ENCODE measurements at regions not wholly inside any gene's neighbourhood (a gene's known extent, or its start where the extent isn't known, plus 50 kb on each side); places are given as distances from the start of the nearest gene placed in this dataset.

GRCh38 chr9:107905308-107906020, 415.9 kb upstream of the KLF4 start:
- Histone ChIP-seq H3K18ac (ENCODE audit: low read depth, low read length) (no peak overlapping the region), H4K20me1 (ENCODE audit: insufficient read depth, low read length) (no peaks in the 10 kb centered on the region), H3K9ac (ENCODE audit: low read depth, low read length) (no peak overlapping the region), H2AFZ (replicated peaks; ENCODE audit: low read length, poor library complexity) (no peak overlapping the region), H3K9me1 (ENCODE audit: insufficient read depth, low read length) (no peaks in the 10 kb centered on the region), H2BK120ac (ENCODE audit: low read depth, low read length) (no peak overlapping the region), H3K79me1 (ENCODE audit: low read depth in 1 of 2, low read length in 2 of 2) (no peaks in the 10 kb centered on the region), H3K27me3 (ENCODE audit: control insufficient read depth, insufficient read depth, low read length) (peaks cover 5% of the 10 kb centered on the region; the same call in 1 of the 2 replicates), H3K4ac (ENCODE audit: low read depth, low read length) (no peak overlapping the region), H3K4me2 (ENCODE audit: low read depth, low read length) (no peak overlapping the region), H4K8ac (ENCODE audit: low read depth in 2 of 2, low read length in 2 of 2) (no peak overlapping the region), H3K4me3 (ENCODE audit: insufficient read depth, low read depth, low read length) (no peak overlapping the region), H2AK9ac (replicated peaks; ENCODE audit: low read depth, low read length, poor library complexity) (no peak overlapping the region), H3K4me1 (ENCODE audit: control insufficient read depth, insufficient read depth, low read length) (no peaks in the 10 kb centered on the region), H3K36me3 (ENCODE audit: control insufficient read depth, insufficient read depth, low read length) (no peaks in the 10 kb centered on the region), H3K56ac (ENCODE audit: extremely low read depth, insufficient read depth, low read length) (no peak overlapping the region), H2BK20ac (ENCODE audit: low read depth, low read length) (no peak overlapping the region), H3K9me3 (ENCODE audit: control insufficient read depth, insufficient read depth, low read length) (peaks cover 5% of the 10 kb centered on the region), H2BK15ac (ENCODE audit: low read depth, low read length) (no peak overlapping the region), H2BK5ac (ENCODE audit: low read depth, low read length, poor library complexity, severe bottlenecking) (no peak overlapping the region), H3K23ac (ENCODE audit: low read depth, low read length) (no peak overlapping the region), H4K5ac (ENCODE audit: low read depth, low read length) (no peak overlapping the region), H3K14ac (replicated peaks; ENCODE audit: low read depth, low read length) (no peak overlapping the region), H2AK5ac (ENCODE audit: low read depth, low read length) (no peak overlapping the region), H3K27ac (ENCODE audit: insufficient read depth, low read length) (no peak overlapping the region), H4K91ac (ENCODE audit: insufficient read depth, low read depth, low read length) (no peak overlapping the region)
- 17% methylated on average over 1 of the region's 2 CpGs; no CpG with 5 or more reads in 1 of the 2 experiments for WGBS, 2 experiments (ENCODE audit: extremely low coverage in 2 of 2, insufficient read length in 1 of 2)
- dilution Hi-C loops (cut with HindIII; ENCODE audit: low sequenced_read_pairs, unreplicated experiment): no loop called here
- intact Hi-C loops (cut with micrococcal nuclease): no loop called here
- no peak for ATAC-seq (ENCODE audit: low read depth)
- in situ Hi-C loops (cut with MboI; ENCODE audit: low sequenced_read_pairs): no loop called here
- no TSS peak for BruUV-seq (replicated peaks)
- ChIA-PET CTCF (no interaction called here), POLR2A (ENCODE audit: unreplicated experiment) (no interaction called here)
- no peak for TF ChIP-seq FOS (IDR thresholded peaks at IDR 0.05; ENCODE audit: low read depth, low read length)
- no peak for TF ChIP-seq RAD21 (IDR thresholded peaks at IDR 0.05; ENCODE audit: low read length)
- no peak for TF ChIP-seq MAZ (IDR thresholded peaks at IDR 0.05; ENCODE audit: borderline replicate concordance, low read depth, low read length)
- TF ChIP-seq NFE2L2 (IDR thresholded peaks at IDR 0.05; ENCODE audit: low read depth, low read length): 0 out of 2 replicates have a peak, but pooled peaks have one; percentile 4
- TF ChIP-seq SMC3 (IDR thresholded peaks at IDR 0.05; ENCODE audit: low read depth, low read length): no peak
- no peak for TF ChIP-seq BHLHE40 (IDR thresholded peaks at IDR 0.05; ENCODE audit: low read depth, low read length)
- TF ChIP-seq CHD1 (IDR thresholded peaks at IDR 0.05; ENCODE audit: low read depth, low read length): no peak
- no peak for DNase-seq
